ENCODE measurements at regions not wholly inside any gene's neighbourhood (a gene's known extent, or its start where the extent isn't known, plus 50 kb on each side); places are given as distances from the start of the nearest gene placed in this dataset.

GRCh38 chr12:47409310-47409987 is 296.4 kb downstream of the RPAP3 start:
- TF ChIP-seq CTCF (IDR thresholded peaks at IDR 0.05), result no peak
- TF ChIP-seq POLR2A (IDR thresholded peaks at IDR 0.05), result no peak
